Fibroblast of lung (primary cell): ENCODE measurements at regions not wholly inside any gene's neighbourhood (a gene's known extent, or its start where the extent isn't known, plus 50 kb on each side); places are given as distances from the start of the nearest gene placed in this dataset.

Experiments used
- DNase-seq, 2 donors: peaks; one replicate each; pipeline versions ENCODE4 v3.0.0 to v3.0.0-alpha.2; 2010; ENCODE audit warnings: low read depth in 2 of 2
- H2AFZ ChIP-seq: 2 replicates; pipeline ENCODE4 v1.5.1; 2012; ENCODE audit warnings: low read length, control low read depth, inconsistent platforms
- H3K27ac ChIP-seq: 2 replicates; pipeline ENCODE4 v1.5.1; 2011; ENCODE audit warnings: low read length, control low read depth; ENCODE audit not compliant: insufficient read depth
- H3K27me3 ChIP-seq: 2 replicates; pipeline ENCODE4 v1.5.1; 2011; ENCODE audit warnings: mild to moderate bottlenecking, low read length; ENCODE audit not compliant: control insufficient read depth, insufficient read depth
- H3K36me3 ChIP-seq: 2 replicates; pipeline ENCODE4 v1.5.1; 2011; ENCODE audit warnings: low read length; ENCODE audit not compliant: control insufficient read depth, insufficient read depth
- H3K4me1 ChIP-seq: 2 replicates; pipeline ENCODE4 v1.5.1; 2011; ENCODE audit warnings: low read length; ENCODE audit not compliant: control insufficient read depth, insufficient read depth; ENCODE audit errors: extremely low read depth
- H3K4me2 ChIP-seq: 2 replicates; pipeline ENCODE4 v1.5.1; 2011; ENCODE audit warnings: low read length, control low read depth; ENCODE audit not compliant: insufficient read depth; ENCODE audit errors: extremely low read depth
- H3K4me3 ChIP-seq, 4 experiments: fragments of 200-600 bp in 1 of 4; sonication (generic) in 1 of 4; replicated peaks in 1 of 4; 2 replicates each; pipeline ENCODE4 v1.5.1; 2011 to 2016; ENCODE audit warnings: low read length in 4 of 4, low read depth in 3 of 4, mild to moderate bottlenecking in 3 of 4, control low read depth in 2 of 4, inconsistent platforms in 1 of 4, mixed read lengths in 1 of 4; ENCODE audit not compliant: insufficient read depth in 1 of 4; ENCODE audit errors: control extremely low read depth in 1 of 4
- H3K79me2 ChIP-seq: 2 replicates; pipeline ENCODE4 v1.5.1; 2012; ENCODE audit warnings: mild to moderate bottlenecking, low read length, inconsistent platforms; ENCODE audit not compliant: control insufficient read depth, insufficient read depth
- H3K9ac ChIP-seq: 2 replicates; pipeline ENCODE4 v1.5.1; 2011; ENCODE audit warnings: mild to moderate bottlenecking, low read length, control low read depth; ENCODE audit not compliant: insufficient read depth
- H3K9me3 ChIP-seq: 2 replicates; pipeline ENCODE4 v1.5.1; 2012; ENCODE audit warnings: low read depth, low read length; ENCODE audit not compliant: control insufficient read depth, insufficient read depth
- H4K20me1 ChIP-seq: 2 replicates; pipeline ENCODE4 v1.5.1; 2011; ENCODE audit warnings: low read length; ENCODE audit not compliant: control insufficient read depth, insufficient read depth; ENCODE audit errors: extremely low read depth
- CTCF ChIP-seq, 2 donors: IDR thresholded peaks in 1 of 2; conservative IDR thresholded peaks in 1 of 2; 1 replicate in 1 of 2; 2 replicates in 1 of 2; pipeline ENCODE4 v1.5.1; 2011 to 2012; ENCODE audit warnings: low read length in 2 of 2, control low read depth in 1 of 2, inconsistent platforms in 1 of 2, low read depth in 1 of 2, mild to moderate bottlenecking in 1 of 2
- EZH2 ChIP-seq: IDR thresholded peaks from 2 replicates; pipeline ENCODE4 v1.5.1; 2012; ENCODE audit warnings: low read length, control low read depth, mild to moderate bottlenecking; ENCODE audit errors: missing control alignments

GRCh38 chr16:60302676-60303075 lies 1568.6 kb upstream of the GOT2 start:
- no peaks in the 10 kb centered on the region for H3K4me1 ChIP-seq
- no peaks in the 10 kb centered on the region for H3K9me3 ChIP-seq
- no peaks in the 10 kb centered on the region for H3K36me3 ChIP-seq
- H4K20me1 ChIP-seq = no peaks in the 10 kb centered on the region
- TF ChIP-seq CTCF (conservative IDR thresholded peaks at IDR 0.05 in 1 of 2, IDR thresholded peaks at IDR 0.05 in 1 of 2; ENCODE audit: low read depth in 1 of 2, low read length in 2 of 2) (no peak), EZH2 (no peak)
- no peak for DNase-seq
- H3K4me3 ChIP-seq = no peak overlapping the region
- H2AFZ ChIP-seq = no peak overlapping the region
- H3K4me2 ChIP-seq = no peak overlapping the region
- no peaks in the 10 kb centered on the region for H3K27me3 ChIP-seq
- H3K79me2 ChIP-seq = no peaks in the 10 kb centered on the region
- H3K27ac ChIP-seq = no peak overlapping the region
- H3K9ac ChIP-seq = no peak overlapping the region

GRCh38 chr16:60302261-60302660 lies 1568.1 kb upstream of the GOT2 start:
- Histone ChIP-seq H3K9ac (no peak overlapping the region), H3K27ac (no peak overlapping the region), H3K79me2 (no peaks in the 10 kb centered on the region), H3K9me3 (no peaks in the 10 kb centered on the region), H4K20me1 (no peaks in the 10 kb centered on the region), H3K4me3 (no peak overlapping the region), H3K27me3 (no peaks in the 10 kb centered on the region), H3K4me1 (no peaks in the 10 kb centered on the region), H3K4me2 (no peak overlapping the region), H3K36me3 (no peaks in the 10 kb centered on the region), H2AFZ (no peak overlapping the region)
- TF ChIP-seq EZH2 (no peak), CTCF (conservative IDR thresholded peaks at IDR 0.05 in 1 of 2, IDR thresholded peaks at IDR 0.05 in 1 of 2; ENCODE audit: low read depth in 1 of 2, low read length in 2 of 2) (no peak)
- no peak for DNase-seq

GRCh38 chr16:60299241-60299776 lies 1565.2 kb upstream of the GOT2 start:
- H4K20me1 ChIP-seq = no peaks in the 10 kb centered on the region
- H2AFZ ChIP-seq = no peak overlapping the region
- H3K27ac ChIP-seq = no peak overlapping the region
- no peak overlapping the region for H3K4me3 ChIP-seq
- H3K79me2 ChIP-seq = no peaks in the 10 kb centered on the region
- no peaks in the 10 kb centered on the region for H3K9me3 ChIP-seq
- H3K9ac ChIP-seq = no peak overlapping the region
- H3K4me1 ChIP-seq = no peaks in the 10 kb centered on the region
- H3K36me3 ChIP-seq = no peaks in the 10 kb centered on the region
- DNase-seq = no peak
- TF ChIP-seq CTCF (conservative IDR thresholded peaks at IDR 0.05 in 1 of 2, IDR thresholded peaks at IDR 0.05 in 1 of 2; ENCODE audit: low read depth in 1 of 2, low read length in 2 of 2) (no peak), EZH2 (no peak)
- no peaks in the 10 kb centered on the region for H3K27me3 ChIP-seq
- no peak overlapping the region for H3K4me2 ChIP-seq
